GM12878 (cell line): ENCODE measurements at regions not wholly inside any gene's neighbourhood (a gene's known extent, or its start where the extent isn't known, plus 50 kb on each side); places are given as distances from the start of the nearest gene placed in this dataset.

ENCODE experiments used
- FOXM1 ChIP-seq: IDR thresholded peaks from 2 replicates; pipeline ENCODE4 v1.6.1; 2012; ENCODE audit warnings: low read depth, mild to moderate bottlenecking, inconsistent platforms, low read length, moderate library complexity
- TF ChIP-seq, protein P1 (sequence below): fragments of 450-650 bp; formaldehyde crosslinking; IDR thresholded peaks from 2 replicates; pipeline ENCODE4 v1.4.0; 2020; ENCODE audit warnings: mild to moderate bottlenecking, moderate library complexity
- TF ChIP-seq, protein P2 (sequence below): IDR thresholded peaks from 2 replicates; pipeline ENCODE4 v1.6.1; 2012; ENCODE audit warnings: mild to moderate bottlenecking, low read depth, low read length
- TF ChIP-seq, protein P3 (sequence below): fragments of 450-650 bp; IDR thresholded peaks from 2 replicates; pipeline ENCODE4 v1.6.1; 2017; ENCODE audit warnings: mild to moderate bottlenecking, low read depth, inconsistent platforms; ENCODE audit not compliant: poor library complexity, severe bottlenecking

DNA sequence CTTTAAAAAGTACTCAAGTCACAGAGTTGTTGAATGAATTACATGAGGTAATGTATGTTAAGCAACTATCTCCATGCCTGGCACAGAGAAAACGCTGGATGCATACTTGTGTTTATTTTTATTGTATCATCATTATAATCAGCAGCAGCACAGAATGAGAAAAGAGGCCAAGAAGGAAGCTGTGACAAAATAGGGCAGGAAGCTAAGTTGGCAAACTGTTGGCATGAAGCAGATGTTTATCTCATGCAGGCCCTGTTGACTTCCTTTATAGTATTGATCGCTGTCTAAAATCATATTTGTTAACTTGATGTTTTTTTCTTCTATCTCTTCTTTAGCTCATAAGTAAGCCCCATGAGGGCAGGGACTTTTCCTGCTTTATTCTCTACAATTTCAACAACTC, 466.6 kb downstream of the TRHDE start (continued):
- TF ChIP-seq, protein P1, sequence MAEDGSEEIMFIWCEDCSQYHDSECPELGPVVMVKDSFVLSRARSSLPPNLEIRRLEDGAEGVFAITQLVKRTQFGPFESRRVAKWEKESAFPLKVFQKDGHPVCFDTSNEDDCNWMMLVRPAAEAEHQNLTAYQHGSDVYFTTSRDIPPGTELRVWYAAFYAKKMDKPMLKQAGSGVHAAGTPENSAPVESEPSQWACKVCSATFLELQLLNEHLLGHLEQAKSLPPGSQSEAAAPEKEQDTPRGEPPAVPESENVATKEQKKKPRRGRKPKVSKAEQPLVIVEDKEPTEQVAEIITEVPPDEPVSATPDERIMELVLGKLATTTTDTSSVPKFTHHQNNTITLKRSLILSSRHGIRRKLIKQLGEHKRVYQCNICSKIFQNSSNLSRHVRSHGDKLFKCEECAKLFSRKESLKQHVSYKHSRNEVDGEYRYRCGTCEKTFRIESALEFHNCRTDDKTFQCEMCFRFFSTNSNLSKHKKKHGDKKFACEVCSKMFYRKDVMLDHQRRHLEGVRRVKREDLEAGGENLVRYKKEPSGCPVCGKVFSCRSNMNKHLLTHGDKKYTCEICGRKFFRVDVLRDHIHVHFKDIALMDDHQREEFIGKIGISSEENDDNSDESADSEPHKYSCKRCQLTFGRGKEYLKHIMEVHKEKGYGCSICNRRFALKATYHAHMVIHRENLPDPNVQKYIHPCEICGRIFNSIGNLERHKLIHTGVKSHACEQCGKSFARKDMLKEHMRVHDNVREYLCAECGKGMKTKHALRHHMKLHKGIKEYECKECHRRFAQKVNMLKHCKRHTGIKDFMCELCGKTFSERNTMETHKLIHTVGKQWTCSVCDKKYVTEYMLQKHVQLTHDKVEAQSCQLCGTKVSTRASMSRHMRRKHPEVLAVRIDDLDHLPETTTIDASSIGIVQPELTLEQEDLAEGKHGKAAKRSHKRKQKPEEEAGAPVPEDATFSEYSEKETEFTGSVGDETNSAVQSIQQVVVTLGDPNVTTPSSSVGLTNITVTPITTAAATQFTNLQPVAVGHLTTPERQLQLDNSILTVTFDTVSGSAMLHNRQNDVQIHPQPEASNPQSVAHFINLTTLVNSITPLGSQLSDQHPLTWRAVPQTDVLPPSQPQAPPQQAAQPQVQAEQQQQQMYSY (CRISPR knock-in tag) = no peak
- TF ChIP-seq, protein P2, sequence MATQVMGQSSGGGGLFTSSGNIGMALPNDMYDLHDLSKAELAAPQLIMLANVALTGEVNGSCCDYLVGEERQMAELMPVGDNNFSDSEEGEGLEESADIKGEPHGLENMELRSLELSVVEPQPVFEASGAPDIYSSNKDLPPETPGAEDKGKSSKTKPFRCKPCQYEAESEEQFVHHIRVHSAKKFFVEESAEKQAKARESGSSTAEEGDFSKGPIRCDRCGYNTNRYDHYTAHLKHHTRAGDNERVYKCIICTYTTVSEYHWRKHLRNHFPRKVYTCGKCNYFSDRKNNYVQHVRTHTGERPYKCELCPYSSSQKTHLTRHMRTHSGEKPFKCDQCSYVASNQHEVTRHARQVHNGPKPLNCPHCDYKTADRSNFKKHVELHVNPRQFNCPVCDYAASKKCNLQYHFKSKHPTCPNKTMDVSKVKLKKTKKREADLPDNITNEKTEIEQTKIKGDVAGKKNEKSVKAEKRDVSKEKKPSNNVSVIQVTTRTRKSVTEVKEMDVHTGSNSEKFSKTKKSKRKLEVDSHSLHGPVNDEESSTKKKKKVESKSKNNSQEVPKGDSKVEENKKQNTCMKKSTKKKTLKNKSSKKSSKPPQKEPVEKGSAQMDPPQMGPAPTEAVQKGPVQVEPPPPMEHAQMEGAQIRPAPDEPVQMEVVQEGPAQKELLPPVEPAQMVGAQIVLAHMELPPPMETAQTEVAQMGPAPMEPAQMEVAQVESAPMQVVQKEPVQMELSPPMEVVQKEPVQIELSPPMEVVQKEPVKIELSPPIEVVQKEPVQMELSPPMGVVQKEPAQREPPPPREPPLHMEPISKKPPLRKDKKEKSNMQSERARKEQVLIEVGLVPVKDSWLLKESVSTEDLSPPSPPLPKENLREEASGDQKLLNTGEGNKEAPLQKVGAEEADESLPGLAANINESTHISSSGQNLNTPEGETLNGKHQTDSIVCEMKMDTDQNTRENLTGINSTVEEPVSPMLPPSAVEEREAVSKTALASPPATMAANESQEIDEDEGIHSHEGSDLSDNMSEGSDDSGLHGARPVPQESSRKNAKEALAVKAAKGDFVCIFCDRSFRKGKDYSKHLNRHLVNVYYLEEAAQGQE = no peak
- TF ChIP-seq, protein P3, sequence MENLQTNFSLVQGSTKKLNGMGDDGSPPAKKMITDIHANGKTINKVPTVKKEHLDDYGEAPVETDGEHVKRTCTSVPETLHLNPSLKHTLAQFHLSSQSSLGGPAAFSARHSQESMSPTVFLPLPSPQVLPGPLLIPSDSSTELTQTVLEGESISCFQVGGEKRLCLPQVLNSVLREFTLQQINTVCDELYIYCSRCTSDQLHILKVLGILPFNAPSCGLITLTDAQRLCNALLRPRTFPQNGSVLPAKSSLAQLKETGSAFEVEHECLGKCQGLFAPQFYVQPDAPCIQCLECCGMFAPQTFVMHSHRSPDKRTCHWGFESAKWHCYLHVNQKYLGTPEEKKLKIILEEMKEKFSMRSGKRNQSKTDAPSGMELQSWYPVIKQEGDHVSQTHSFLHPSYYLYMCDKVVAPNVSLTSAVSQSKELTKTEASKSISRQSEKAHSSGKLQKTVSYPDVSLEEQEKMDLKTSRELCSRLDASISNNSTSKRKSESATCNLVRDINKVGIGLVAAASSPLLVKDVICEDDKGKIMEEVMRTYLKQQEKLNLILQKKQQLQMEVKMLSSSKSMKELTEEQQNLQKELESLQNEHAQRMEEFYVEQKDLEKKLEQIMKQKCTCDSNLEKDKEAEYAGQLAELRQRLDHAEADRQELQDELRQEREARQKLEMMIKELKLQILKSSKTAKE = no peak
- TF ChIP-seq FOXM1 = no peak
